Spinal cord (tissue), 9 donors: ENCODE measurements at regions not wholly inside any gene's neighbourhood (a gene's known extent, or its start where the extent isn't known, plus 50 kb on each side); places are given as distances from the start of the nearest gene placed in this dataset.

ENCODE experiments used
- DNase-seq, 6 donors: peaks; one replicate each; pipeline versions ENCODE4 v3.0.0 to v3.0.0-alpha.2; 2013 to 2015; ENCODE audit warnings: low spot score in 6 of 6, low read depth in 4 of 6
- H3K27ac ChIP-seq: one replicate; pipeline ENCODE4 v1.5.1; 2013; ENCODE audit warnings: low read depth, low read length, control low read depth
- H3K27me3 ChIP-seq: one replicate; pipeline ENCODE4 v1.6.1; 2013; ENCODE audit warnings: low read length; ENCODE audit not compliant: control insufficient read depth, insufficient read depth
- H3K36me3 ChIP-seq: one replicate; pipeline ENCODE4 v1.6.1; 2013; ENCODE audit warnings: low read length; ENCODE audit not compliant: control insufficient read depth, insufficient read depth
- H3K4me1 ChIP-seq: one replicate; pipeline ENCODE4 v1.6.1; 2013; ENCODE audit warnings: low read length; ENCODE audit not compliant: control insufficient read depth, insufficient read depth
- H3K4me3 ChIP-seq: one replicate; pipeline ENCODE4 v1.5.1; 2013; ENCODE audit warnings: low read depth, low read length, control low read depth
- H3K9me3 ChIP-seq: one replicate; pipeline ENCODE4 v1.6.1; 2013; ENCODE audit warnings: low read length; ENCODE audit not compliant: control insufficient read depth, insufficient read depth
- WGBS: methylation state at CpG from one replicate; pipeline ENCODE4 v1.1.5; 2013; ENCODE audit warnings: missing lambda C conversion rate; ENCODE audit not compliant: insufficient coverage; 5-methylcytosine and 5-hydroxymethylcytosine counted together
- donor health status: healthy.

DNA sequence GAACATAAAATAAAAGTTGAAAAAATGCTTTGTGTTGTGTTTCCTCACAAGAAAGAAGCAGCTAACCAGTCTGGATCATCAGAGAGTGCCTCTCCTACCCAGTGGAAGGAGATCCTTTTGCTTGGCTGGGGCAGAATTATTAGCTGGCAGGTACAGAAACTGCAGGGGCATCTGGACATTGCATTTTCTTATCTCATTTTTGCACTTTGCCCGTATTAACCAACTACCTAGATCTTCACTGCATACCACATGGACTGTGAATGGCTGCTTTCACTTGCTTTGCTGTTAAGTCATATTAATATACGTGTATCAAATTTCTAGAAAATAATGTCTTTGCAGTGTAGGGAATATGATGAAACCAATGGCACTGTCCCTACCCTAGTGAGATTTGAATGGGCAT lies 52.9 kb upstream of the PDGFRA start:
- no peak for DNase-seq
- H3K27ac ChIP-seq, result no peak overlapping the region
- no peaks in the 10 kb centered on the region for H3K27me3 ChIP-seq
- no CpG with 5 or more reads among the region's 2 CpGs for WGBS
- H3K4me3 ChIP-seq, result no peak overlapping the region
- no peaks in the 10 kb centered on the region for H3K36me3 ChIP-seq
- no peaks in the 10 kb centered on the region for H3K9me3 ChIP-seq
- H3K4me1 ChIP-seq, result no peaks in the 10 kb centered on the region
